ENCODE measurements at regions not wholly inside any gene's neighbourhood (a gene's known extent, or its start where the extent isn't known, plus 50 kb on each side); places are given as distances from the start of the nearest gene placed in this dataset.

DNA sequence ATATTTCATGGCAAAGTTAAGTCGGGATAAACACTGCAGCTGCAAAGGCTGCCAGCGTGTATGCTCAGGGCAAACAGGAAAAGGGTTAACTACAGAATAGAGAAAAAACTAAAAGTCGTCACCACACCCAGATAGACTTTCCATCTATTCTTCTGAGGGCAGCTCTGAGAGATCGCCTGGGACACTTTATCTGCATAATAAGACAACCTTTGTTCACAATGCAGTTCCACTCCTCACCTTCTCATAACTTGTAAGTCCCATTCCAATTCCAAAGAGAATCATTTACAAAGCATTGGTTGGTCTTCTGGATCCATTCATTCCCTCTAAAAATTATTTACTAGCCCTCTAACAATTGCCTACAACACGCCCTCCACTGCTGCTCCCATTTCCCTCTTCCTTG lies 437.4 kb downstream of the RND3 start:
- Histone ChIP-seq H3K4me2 (ENCODE audit: insufficient read depth, insufficient read length, low read length) (no peak overlapping the region), H3K56ac (ENCODE audit: insufficient read length, low read depth, low read length) (no peak overlapping the region), H2AK5ac (ENCODE audit: insufficient read length, low read length) (no peak overlapping the region), H3K9me3 (ENCODE audit: control insufficient read depth, low read depth, low read length) (no peaks in the 10 kb centered on the region), H2AFZ (ENCODE audit: low read length) (no peak overlapping the region), H3K4me1 (ENCODE audit: insufficient read depth, low read length) (peaks cover 3% of the 10 kb centered on the region; the same call in 1 of the 2 replicates), H4K8ac (replicated peaks; ENCODE audit: insufficient read length, low read depth, low read length) (no peak overlapping the region), H3K14ac (ENCODE audit: insufficient read depth, low read length) (no peak overlapping the region), H3K4ac (ENCODE audit: low read depth, low read length) (no peak overlapping the region), H2BK5ac (ENCODE audit: insufficient read length, low read length) (no peak overlapping the region), H4K91ac (ENCODE audit: insufficient read length, low read depth, low read length) (no peak overlapping the region), H3K79me1 (ENCODE audit: insufficient read depth, low read depth, low read length, poor library complexity, severe bottlenecking) (no peaks in the 10 kb centered on the region), H3K18ac (ENCODE audit: insufficient read length, low read depth, low read length) (no peak overlapping the region), H3K23me2 (ENCODE audit: insufficient read length, low read depth, low read length, poor library complexity, severe bottlenecking) (no peaks in the 10 kb centered on the region), H2BK120ac (ENCODE audit: low read depth, low read length, poor library complexity, severe bottlenecking) (no peak overlapping the region), H3K27me3 (ENCODE audit: insufficient read depth, low read length) (peaks cover 2% of the 10 kb centered on the region; the same call in 1 of the 2 replicates), H4K5ac (ENCODE audit: insufficient read length, low read depth, low read length) (no peak overlapping the region), H3T11ph (ENCODE audit: low read length) (no peak overlapping the region), H2BK20ac (ENCODE audit: low read depth, low read length, poor library complexity, severe bottlenecking) (no peak overlapping the region), H3K9ac (ENCODE audit: extremely low read depth, insufficient read length, low read length) (no peak overlapping the region), H3K23ac (ENCODE audit: insufficient read length, low read depth, low read length) (no peak overlapping the region), H4K20me1 (ENCODE audit: control insufficient read depth, insufficient read depth, insufficient read length) (no peaks in the 10 kb centered on the region), H3K27ac (ENCODE audit: insufficient read length, low read depth, low read length) (no peak overlapping the region), H2BK15ac (ENCODE audit: low read depth, low read length) (no peak overlapping the region), H2BK12ac (ENCODE audit: insufficient read length, low read depth, low read length) (no peak overlapping the region), H3K79me2 (ENCODE audit: insufficient read depth, low read length) (no peaks in the 10 kb centered on the region)
- Mint-ChIP-seq H3K4me3 (no peak overlapping the region), H3K4me1 (peaks cover 18 to 22% of the 10 kb centered on the region in 2 experiments), H3K27ac (no peak overlapping the region), H3K27me3 (ENCODE audit: low read depth) (no peaks in the 10 kb centered on the region), H3K36me3 (ENCODE audit: insufficient read depth in 1 of 3, low read depth in 3 of 3) (no peaks in the 10 kb centered on the region), H3K9me3 (no peaks in the 10 kb centered on the region)
- no CpG with 5 or more reads among the region's 5 CpGs for WGBS (ENCODE audit: extremely low coverage, insufficient read length, low lambda C conversion rate)
- no peak for TF ChIP-seq CTCF (conservative IDR thresholded peaks at IDR 0.05)
- DNase-seq = no peak
